K562 (cell line): ENCODE measurements at regions not wholly inside any gene's neighbourhood (a gene's known extent, or its start where the extent isn't known, plus 50 kb on each side); places are given as distances from the start of the nearest gene placed in this dataset.

Experiments used
- AFF4 ChIP-seq: sonication (generic); formaldehyde crosslinking; IDR thresholded peaks from 2 replicates; pipeline ENCODE4 v1.8.0; 2023; ENCODE audit warnings: mild to moderate bottlenecking, missing genetic modification reagents
- BACH1 ChIP-seq: fragments of 200-800 bp; sonication (Bioruptor generic); IDR thresholded peaks from 2 replicates; pipeline ENCODE4 v1.6.1; 2016; ENCODE audit warnings: missing genetic modification characterization, missing compliant biosample characterization
- CTCF ChIP-seq, 3 experiments: IDR thresholded peaks in 2 of 3; conservative IDR thresholded peaks in 1 of 3; 2 replicates each; pipeline ENCODE4 v1.5.1; 2011 to 2012; ENCODE audit warnings: low read length in 3 of 3, mild to moderate bottlenecking in 3 of 3, control low read depth in 2 of 3, improper control_type of control experiment in 1 of 3, inconsistent platforms in 1 of 3, low read depth in 1 of 3, mixed read lengths in 1 of 3, moderate library complexity in 1 of 3; ENCODE audit not compliant: insufficient read depth in 2 of 3
- EZH2 ChIP-seq: IDR thresholded peaks from 2 replicates; pipeline ENCODE4 v1.6.1; 2012; ENCODE audit warnings: low read depth, mild to moderate bottlenecking, inconsistent platforms, low read length, borderline replicate concordance
- GABPA ChIP-seq: fragments of 200-800 bp; sonication (Bioruptor generic); conservative IDR thresholded peaks from 2 replicates; pipeline ENCODE4 v1.6.1; 2016; ENCODE audit warnings: low read depth, missing genetic modification characterization, missing compliant biosample characterization
- ZBTB33 ChIP-seq: sonication (generic); formaldehyde crosslinking; IDR thresholded peaks from 2 replicates; pipeline ENCODE4 v1.8.1; 2023; ENCODE audit warnings: mild to moderate bottlenecking, missing genetic modification reagents
- ZNF253 ChIP-seq: fragments of 250-450 bp; sonication (Bioruptor Pico); conservative IDR thresholded peaks from 2 replicates; pipeline ENCODE4 v1.6.1; 2021; ENCODE audit warnings: mild to moderate bottlenecking

GRCh38 chr5:89055695-89056085 lies 172.7 kb upstream of the MEF2C start:
- TF ChIP-seq EZH2 = no peak
- no peak for TF ChIP-seq ZNF253 (CRISPR knock-in tag)
- no peak for TF ChIP-seq ZBTB33 (CRISPR knock-in tag)
- TF ChIP-seq AFF4 = no peak
- TF ChIP-seq CTCF (IDR thresholded peaks at IDR 0.05 in 2 of 3, conservative IDR thresholded peaks at IDR 0.05 in 1 of 3; ENCODE audit: insufficient read depth in 2 of 3, low read depth in 1 of 3, low read length in 3 of 3) = no peak
- TF ChIP-seq BACH1 (tag) = no peak
- no peak for TF ChIP-seq GABPA
